DMS 273 (cell line): ENCODE measurements at regions not wholly inside any gene's neighbourhood (a gene's known extent, or its start where the extent isn't known, plus 50 kb on each side); places are given as distances from the start of the nearest gene placed in this dataset.
"Not testable (repeated sequence)": the region's sequence is repeated elsewhere in the genome, so short reads cannot be mapped to it uniquely, and the experiment has no call there.

ENCODE experiments used
- DNase-seq: peaks from one replicate; lab custom pipeline; 2025; ENCODE audit not compliant: unreplicated experiment; lab: John Stamatoyannopoulos, UW

- DNase-seq: no peak
Measured at GRCh38 chr13:73647417-73647816, 486.8 kb downstream of the KLF12 start.

GRCh38 chr13:73640476-73641179 lies 493.6 kb downstream of the KLF12 start:
- DNase-seq: not testable (repeated sequence)

DNA sequence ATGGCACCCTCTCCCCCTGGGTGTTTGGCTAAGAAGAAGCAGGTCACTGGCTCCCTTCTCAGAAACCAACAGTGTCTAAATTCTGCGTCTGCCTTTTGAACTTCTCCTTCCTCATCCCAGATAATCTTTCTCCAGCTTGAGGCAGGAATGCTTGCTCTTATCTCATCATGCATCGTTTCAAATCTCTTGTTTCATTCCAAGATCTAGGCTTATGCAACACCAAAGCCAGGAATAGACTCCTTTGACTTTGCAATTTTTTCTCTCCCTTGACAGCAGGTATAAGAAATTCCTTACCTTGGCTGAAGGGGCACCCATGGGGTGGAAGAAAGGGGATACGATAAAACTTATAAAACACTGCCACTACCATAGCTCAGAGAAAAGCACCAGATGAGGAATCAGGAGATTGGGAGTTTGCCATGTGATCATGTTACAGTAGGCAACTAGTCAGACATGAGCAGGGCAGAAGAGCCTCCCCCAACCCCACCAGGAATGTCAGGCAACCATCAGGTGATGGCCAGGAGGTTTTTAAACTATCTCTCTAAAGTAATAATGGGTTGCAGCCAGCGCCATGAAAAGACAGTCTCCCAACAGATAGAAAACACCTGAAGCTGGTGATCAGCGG lies 498.9 kb downstream of the KLF12 start:
- DNase-seq: peak; percentile 16

GRCh38 chr13:73633817-73634460 lies 500.3 kb downstream of the KLF12 start:
- DNase-seq: no peak

DNA sequence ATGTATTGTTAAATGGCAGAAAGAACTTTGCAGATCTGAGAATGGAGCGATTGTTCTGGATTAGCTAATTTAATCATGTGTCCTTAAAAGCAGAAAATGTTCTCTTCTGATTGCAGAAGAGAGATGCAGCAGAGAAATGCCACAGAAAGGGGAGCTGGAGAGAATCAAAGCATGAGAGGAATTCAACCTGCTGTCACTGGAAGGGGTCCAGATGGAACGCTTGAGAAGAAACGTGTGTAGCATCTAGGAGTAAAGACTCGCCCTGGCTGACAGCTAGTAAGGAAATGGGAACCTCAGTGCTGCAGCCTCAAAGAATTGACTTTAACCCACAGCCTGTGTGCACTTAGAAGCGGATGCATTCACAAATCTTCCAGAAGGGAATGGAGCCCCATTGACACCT lies 502.8 kb downstream of the KLF12 start:
- peak; percentile 28 for DNase-seq

DNA sequence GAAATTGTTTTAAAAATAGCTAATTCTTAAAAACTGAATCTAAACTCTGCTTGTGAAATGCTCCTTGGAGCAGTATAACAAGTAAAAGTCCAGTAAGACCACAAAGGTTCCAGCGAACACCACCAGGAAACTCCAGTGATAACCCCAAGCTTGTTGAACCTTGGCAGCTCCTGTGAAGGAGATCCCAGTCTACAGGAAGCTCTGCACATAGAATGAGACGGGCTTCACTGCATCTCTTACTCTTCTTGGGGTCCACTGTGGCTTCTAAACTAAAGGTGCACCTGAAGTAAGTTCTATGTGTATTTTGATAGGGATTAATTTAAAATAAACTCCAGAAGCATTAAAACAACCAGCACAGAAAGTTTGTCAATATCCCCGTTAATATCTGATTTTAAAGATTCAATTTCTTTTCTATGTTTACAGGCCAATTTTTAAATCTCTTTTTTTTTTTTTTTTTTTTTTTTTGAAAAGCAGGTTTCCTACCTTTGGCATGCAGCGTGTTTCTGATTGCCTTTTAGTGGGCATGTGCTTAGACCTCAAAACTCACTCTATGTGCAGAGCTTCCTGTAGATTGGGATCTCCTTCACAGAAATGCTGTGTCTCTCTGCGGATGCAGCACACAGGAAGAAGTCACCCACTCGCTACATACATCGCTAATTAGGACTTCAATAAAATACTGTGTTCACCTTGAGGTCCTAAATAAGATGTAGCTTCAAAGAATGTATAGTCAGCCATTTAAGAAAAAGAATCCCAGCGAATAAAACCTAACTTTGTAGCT lies 508.5 kb downstream of the KLF12 start:
- DNase-seq: no peak

- DNase-seq: no peak
Measured at GRCh38 chr13:73623281-73623680, 510.9 kb downstream of the KLF12 start.

DNA sequence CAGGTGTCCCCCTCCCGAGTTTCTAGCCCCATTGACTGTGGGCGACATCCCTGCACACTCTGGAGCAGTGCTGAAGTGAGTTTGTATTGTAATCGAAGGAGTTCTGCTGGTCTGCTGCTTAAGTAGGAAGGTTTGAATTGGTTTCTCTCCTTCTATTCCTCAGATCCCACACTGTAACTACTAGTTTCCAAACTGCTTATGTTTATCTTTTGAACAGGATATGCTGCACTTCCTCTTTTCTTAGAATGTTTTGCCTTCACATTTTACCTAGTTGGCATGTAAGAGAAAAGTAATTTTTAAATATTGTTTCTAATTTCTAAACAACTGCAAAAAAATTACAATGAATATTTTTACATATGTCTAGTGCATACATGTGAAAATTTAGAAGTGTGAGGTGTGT lies 511.8 kb downstream of the KLF12 start:
- DNase-seq: no peak

GRCh38 chr13:73618275-73618865 lies 515.8 kb downstream of the KLF12 start:
- DNase-seq: no peak

DNA sequence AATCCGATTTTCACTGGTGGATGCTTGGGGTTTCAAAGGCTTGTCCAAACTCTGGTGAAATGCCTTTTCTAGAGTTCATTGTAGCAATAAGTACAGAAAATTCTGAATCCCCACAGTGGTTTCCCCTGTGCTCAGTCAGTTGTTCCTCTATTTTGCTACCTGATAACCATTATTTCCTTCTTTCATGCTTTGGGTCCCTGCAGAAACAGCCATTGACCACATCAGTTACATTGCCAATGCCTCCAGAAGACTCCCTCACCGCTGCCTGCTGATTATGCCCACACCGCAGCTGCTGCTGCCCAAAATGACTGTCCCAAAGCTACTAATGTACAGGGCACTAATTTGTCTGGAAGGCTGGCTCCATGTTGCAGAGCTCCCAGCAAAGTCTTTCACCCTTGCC lies 517.3 kb downstream of the KLF12 start:
- no peak for DNase-seq

GRCh38 chr13:73610799-73611592 lies 523.2 kb downstream of the KLF12 start:
- DNase-seq: no peak

- DNase-seq: no peak
Measured at GRCh38 chr13:73608711-73609485, 525.3 kb downstream of the KLF12 start.

- no peak for DNase-seq
Measured at GRCh38 chr13:73608157-73608516, 526.1 kb downstream of the KLF12 start.

DNA sequence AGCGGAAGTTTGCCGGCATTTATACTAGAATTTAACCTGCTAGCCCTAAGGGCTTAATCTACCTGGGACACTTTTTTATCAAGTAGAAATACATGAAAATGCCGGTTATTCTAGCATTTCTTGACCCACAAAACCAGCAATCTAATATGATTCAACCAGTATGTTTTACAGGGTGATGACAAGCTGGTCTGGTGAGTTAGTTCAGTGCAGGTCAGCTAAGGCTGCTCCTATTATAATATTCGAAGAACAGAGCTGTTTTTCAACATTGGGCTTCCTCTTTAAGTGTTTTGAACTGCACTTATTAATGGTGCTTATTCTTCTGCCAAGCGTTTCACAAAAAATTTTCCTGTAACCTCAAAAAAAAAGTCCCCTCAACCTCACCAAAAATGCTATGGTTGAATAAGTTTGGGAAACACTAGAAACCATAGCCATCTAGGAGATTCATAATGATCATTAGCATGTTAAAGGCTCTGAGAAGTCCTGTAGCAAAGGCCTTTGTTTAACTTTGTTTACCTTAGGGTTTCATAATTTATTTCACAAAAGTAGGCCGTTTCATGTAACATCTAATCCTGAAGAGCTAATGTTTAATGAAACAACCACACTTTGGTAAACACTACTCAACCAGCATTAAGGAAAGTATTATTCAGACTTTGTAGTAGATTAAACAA lies 526.6 kb downstream of the KLF12 start:
- DNase-seq: no peak

DNA sequence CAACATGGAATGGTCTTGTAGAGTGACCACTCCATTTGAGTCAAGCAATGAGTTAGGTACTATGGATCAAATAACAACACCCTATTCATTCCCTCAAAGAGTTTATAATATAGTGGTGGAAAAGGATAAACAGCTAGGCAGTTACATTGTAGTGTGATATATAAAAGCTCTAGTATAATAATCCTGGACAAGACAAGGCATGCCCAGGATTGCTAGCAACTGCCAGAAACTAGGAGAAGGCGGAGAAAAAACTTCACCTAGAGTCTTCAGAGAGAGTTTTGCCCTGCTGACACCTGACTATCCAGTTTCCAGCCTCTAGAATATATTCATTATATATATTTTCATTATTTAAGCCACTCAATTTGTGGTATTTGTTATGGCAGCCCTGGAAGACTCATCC lies 530.6 kb downstream of the KLF12 start:
- DNase-seq: no peak

- no peak for DNase-seq
Measured at GRCh38 chr13:73602295-73602694, 531.9 kb downstream of the KLF12 start.

GRCh38 chr13:73601708-73602107 lies 532.5 kb downstream of the KLF12 start:
- no peak for DNase-seq

GRCh38 chr13:73599232-73600128 lies 534.7 kb downstream of the KLF12 start:
- no peak for DNase-seq
